ENCODE measurements at regions not wholly inside any gene's neighbourhood (a gene's known extent, or its start where the extent isn't known, plus 50 kb on each side); places are given as distances from the start of the nearest gene placed in this dataset.
"Not testable (repeated sequence)": the region's sequence is repeated elsewhere in the genome, so short reads cannot be mapped to it uniquely, and the experiment has no call there.

GRCh38 chr2:57049273-57049672 is 865.5 kb downstream of the CCDC85A start:
- DNase-seq = no peak

GRCh38 chr2:57050007-57050406 is 866.2 kb downstream of the CCDC85A start:
- no peaks in the 10 kb centered on the region for H3K27me3 ChIP-seq (replicated peaks; ENCODE audit: insufficient read depth)
- no peak overlapping the region for H3K4me2 ChIP-seq (ENCODE audit: unreplicated experiment)
- in situ Hi-C loops (cut with MboI) = no loop called here
- no peaks in the 10 kb centered on the region for H3K9me2 ChIP-seq (ENCODE audit: insufficient read depth)
- no peaks in the 10 kb centered on the region for H3K4me1 ChIP-seq (ENCODE audit: insufficient read depth)
- H2AFZ ChIP-seq = no peak overlapping the region
- no peaks in the 10 kb centered on the region for H4K20me1 ChIP-seq (ENCODE audit: insufficient read depth)
- 9 to 15% methylated on average over 3 of the region's 3 CpGs for WGBS, 2 experiments (ENCODE audit: low coverage in 1 of 2, low lambda C conversion rate in 2 of 2, missing lambda C conversion rate in 2 of 2)
- no peak overlapping the region for H3K4me3 ChIP-seq
- no peaks in the 10 kb centered on the region for H3F3A ChIP-seq (ENCODE audit: insufficient read depth)
- H3K36me3 ChIP-seq (ENCODE audit: low read depth) = no peaks in the 10 kb centered on the region
- H3K9me3 ChIP-seq (ENCODE audit: low read depth) = no peaks in the 10 kb centered on the region
- H3K79me2 ChIP-seq (ENCODE audit: insufficient read depth) = no peaks in the 10 kb centered on the region
- H3K9ac ChIP-seq = no peak overlapping the region
- no peak overlapping the region for H3K27ac ChIP-seq
- no peak for DNase-seq
- no peak for TF ChIP-seq EZH2phosphoT487 (IDR thresholded peaks at IDR 0.05; ENCODE audit: insufficient read depth, low read depth)
- TF ChIP-seq EZH2 (IDR thresholded peaks at IDR 0.05; ENCODE audit: insufficient read depth, poor library complexity, severe bottlenecking) = no peak

More at GRCh38 chr2:57049273-57049672, 865.5 kb downstream of the CCDC85A start:
- no peaks in the 10 kb centered on the region for H3K79me2 ChIP-seq (ENCODE audit: insufficient read depth)
- H3F3A ChIP-seq (ENCODE audit: insufficient read depth) = no peaks in the 10 kb centered on the region
- no peaks in the 10 kb centered on the region for H3K4me1 ChIP-seq (ENCODE audit: insufficient read depth)
- no peaks in the 10 kb centered on the region for H3K36me3 ChIP-seq (ENCODE audit: low read depth)
- no peak overlapping the region for H3K4me3 ChIP-seq
- in situ Hi-C loops (cut with MboI) = no loop called here
- no peaks in the 10 kb centered on the region for H3K27me3 ChIP-seq (replicated peaks; ENCODE audit: insufficient read depth)
- H4K20me1 ChIP-seq (ENCODE audit: insufficient read depth) = no peaks in the 10 kb centered on the region
- no peak overlapping the region for H3K27ac ChIP-seq
- H3K9me2 ChIP-seq (ENCODE audit: insufficient read depth) = no peaks in the 10 kb centered on the region
- whole genome bisulfite sequencing, 2 experiments (ENCODE audit: low coverage in 1 of 2, low lambda C conversion rate in 2 of 2, missing lambda C conversion rate in 2 of 2) = 9 to 22% methylated on average over 3 of the region's 3 CpGs
- TF ChIP-seq EZH2 (IDR thresholded peaks at IDR 0.05; ENCODE audit: insufficient read depth, poor library complexity, severe bottlenecking) (no peak), EZH2phosphoT487 (IDR thresholded peaks at IDR 0.05; ENCODE audit: insufficient read depth, low read depth) (no peak)
- H3K4me2 ChIP-seq (ENCODE audit: unreplicated experiment) = no peak overlapping the region
- H3K9me3 ChIP-seq (ENCODE audit: low read depth) = no peaks in the 10 kb centered on the region
- H3K9ac ChIP-seq = no peak overlapping the region
- H2AFZ ChIP-seq = no peak overlapping the region

- H3K79me2 ChIP-seq (ENCODE audit: insufficient read depth); H2AFZ ChIP-seq; H4K20me1 ChIP-seq (ENCODE audit: insufficient read depth); in situ Hi-C loops (cut with MboI); H3K4me1 ChIP-seq (ENCODE audit: insufficient read depth); H3K4me3 ChIP-seq; H3K27me3 ChIP-seq (replicated peaks; ENCODE audit: insufficient read depth); H3K9me3 ChIP-seq (ENCODE audit: low read depth); H3K9ac ChIP-seq; H3K9me2 ChIP-seq (ENCODE audit: insufficient read depth); H3K4me2 ChIP-seq (ENCODE audit: unreplicated experiment); H3K27ac ChIP-seq; H3K36me3 ChIP-seq (ENCODE audit: low read depth); H3F3A ChIP-seq (ENCODE audit: insufficient read depth): not testable (repeated sequence)
- WGBS, 2 experiments (ENCODE audit: low coverage in 1 of 2, low lambda C conversion rate in 2 of 2, missing lambda C conversion rate in 2 of 2) = 22% methylated on average over 1 of the region's 1 CpG
- peak; percentile 6 for DNase-seq
Measured at GRCh38 chr2:57066301-57066700, 882.5 kb downstream of the CCDC85A start.

GRCh38 chr2:57075226-57075625 is 891.4 kb downstream of the CCDC85A start:
- Histone ChIP-seq H3K27ac (no peak overlapping the region), H3K4me2 (ENCODE audit: unreplicated experiment) (no peak overlapping the region), H3F3A (ENCODE audit: insufficient read depth) (no peaks in the 10 kb centered on the region), H3K79me2 (ENCODE audit: insufficient read depth) (no peaks in the 10 kb centered on the region), H3K9me3 (ENCODE audit: low read depth) (no peaks in the 10 kb centered on the region), H2AFZ (no peak overlapping the region), H4K20me1 (ENCODE audit: insufficient read depth) (no peaks in the 10 kb centered on the region), H3K27me3 (replicated peaks; ENCODE audit: insufficient read depth) (no peaks in the 10 kb centered on the region), H3K9ac (no peak overlapping the region), H3K4me1 (ENCODE audit: insufficient read depth) (no peaks in the 10 kb centered on the region), H3K4me3 (no peak overlapping the region), H3K36me3 (ENCODE audit: low read depth) (no peaks in the 10 kb centered on the region), H3K9me2 (ENCODE audit: insufficient read depth) (no peaks in the 10 kb centered on the region)
- DNase-seq = no peak
- in situ Hi-C loops (cut with MboI) = no loop called here
- TF ChIP-seq EZH2phosphoT487 (IDR thresholded peaks at IDR 0.05; ENCODE audit: insufficient read depth, low read depth) (no peak), EZH2 (IDR thresholded peaks at IDR 0.05; ENCODE audit: insufficient read depth, poor library complexity, severe bottlenecking) (no peak)

- Histone ChIP-seq H4K20me1 (ENCODE audit: insufficient read depth) (no peaks in the 10 kb centered on the region), H3K4me2 (ENCODE audit: unreplicated experiment) (no peak overlapping the region), H3K27ac (no peak overlapping the region), H3K4me3 (no peak overlapping the region), H3K9me3 (ENCODE audit: low read depth) (no peaks in the 10 kb centered on the region), H3K4me1 (ENCODE audit: insufficient read depth) (no peaks in the 10 kb centered on the region), H3K9me2 (ENCODE audit: insufficient read depth) (no peaks in the 10 kb centered on the region), H2AFZ (no peak overlapping the region), H3F3A (ENCODE audit: insufficient read depth) (no peaks in the 10 kb centered on the region), H3K36me3 (ENCODE audit: low read depth) (no peaks in the 10 kb centered on the region), H3K9ac (no peak overlapping the region), H3K79me2 (ENCODE audit: insufficient read depth) (no peaks in the 10 kb centered on the region), H3K27me3 (replicated peaks; ENCODE audit: insufficient read depth) (no peaks in the 10 kb centered on the region)
- peak; percentile 5 for DNase-seq
- TF ChIP-seq EZH2 (IDR thresholded peaks at IDR 0.05; ENCODE audit: insufficient read depth, poor library complexity, severe bottlenecking) (no peak), EZH2phosphoT487 (IDR thresholded peaks at IDR 0.05; ENCODE audit: insufficient read depth, low read depth) (no peak)
- in situ Hi-C loops (cut with MboI) = no loop called here
Measured at GRCh38 chr2:57080035-57080434, 896.2 kb downstream of the CCDC85A start.

Measured in GM23248 (cell line).